ENCODE measurements at regions not wholly inside any gene's neighbourhood (a gene's known extent, or its start where the extent isn't known, plus 50 kb on each side); places are given as distances from the start of the nearest gene placed in this dataset.
A peak's percentile ranks its signal among the peaks of the same experiment; 100 is the strongest.

GRCh38 chr2:62427146-62427545 lies 78.8 kb downstream of the TMEM17 start:
- ChIA-PET POLR2A (no interaction called here), CTCF (no interaction called here)
- ATAC-seq (no peak), DNase-seq (no peak)
- Mint-ChIP-seq H3K36me3 (ENCODE audit: low read depth) (no peaks in the 10 kb centered on the region), H3K27ac (no peak overlapping the region), H3K9me3 (ENCODE audit: insufficient read depth) (no peaks in the 10 kb centered on the region), H3K4me3 (no peak overlapping the region), H3K4me1 (ENCODE audit: low read depth) (no peaks in the 10 kb centered on the region), H3K27me3 (ENCODE audit: low read depth) (peaks cover 2% of the 10 kb centered on the region)

DNA sequence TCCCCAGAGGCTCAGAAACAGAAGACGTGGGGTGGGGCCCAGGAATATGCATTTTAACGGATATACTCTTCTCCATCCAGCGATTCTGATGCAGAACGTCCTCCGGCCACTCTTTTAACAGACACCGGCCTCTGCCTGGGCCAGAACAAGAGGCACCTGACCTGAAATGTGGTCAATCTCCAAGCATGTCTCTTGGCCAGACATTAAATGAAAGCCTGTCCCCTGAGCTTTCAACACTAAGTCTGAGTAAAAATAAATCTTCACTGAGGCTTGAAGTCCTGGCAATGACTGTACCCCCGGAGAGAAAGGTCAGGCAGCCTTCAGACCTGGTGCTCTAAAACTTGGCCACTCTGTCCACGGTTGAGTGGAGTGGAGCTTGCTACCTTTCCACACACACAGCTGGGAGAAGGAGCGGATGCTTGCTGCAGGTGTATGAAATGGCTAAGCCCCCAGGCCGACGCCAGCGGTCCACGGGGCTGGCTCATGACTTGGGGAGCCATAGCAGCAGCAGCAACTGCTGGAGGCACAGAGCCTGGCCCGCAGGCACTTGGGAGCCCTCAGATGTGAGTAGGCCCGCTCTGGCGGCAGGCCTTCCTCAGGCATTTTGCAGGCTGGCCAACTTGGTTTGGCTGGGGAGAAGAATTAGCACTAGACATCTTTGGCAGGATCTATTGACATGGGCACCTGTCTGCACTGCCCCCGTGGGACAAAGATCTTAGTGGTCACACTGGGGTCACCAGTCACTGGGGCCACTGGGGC lies 79.7 kb downstream of the TMEM17 start:
- ATAC-seq (no peak), DNase-seq (no peak)
- ChIA-PET POLR2A (no interaction called here), CTCF (no interaction called here)
- H3K27ac Mint-ChIP-seq: no peak overlapping the region
- no peaks in the 10 kb centered on the region for H3K9me3 Mint-ChIP-seq (ENCODE audit: insufficient read depth)
- no peaks in the 10 kb centered on the region for H3K4me1 Mint-ChIP-seq (ENCODE audit: low read depth)
- no peak overlapping the region for H3K4me3 Mint-ChIP-seq
- H3K36me3 Mint-ChIP-seq (ENCODE audit: low read depth): no peaks in the 10 kb centered on the region
- H3K27me3 Mint-ChIP-seq (ENCODE audit: low read depth): peaks cover 8% of the 10 kb centered on the region

DNA sequence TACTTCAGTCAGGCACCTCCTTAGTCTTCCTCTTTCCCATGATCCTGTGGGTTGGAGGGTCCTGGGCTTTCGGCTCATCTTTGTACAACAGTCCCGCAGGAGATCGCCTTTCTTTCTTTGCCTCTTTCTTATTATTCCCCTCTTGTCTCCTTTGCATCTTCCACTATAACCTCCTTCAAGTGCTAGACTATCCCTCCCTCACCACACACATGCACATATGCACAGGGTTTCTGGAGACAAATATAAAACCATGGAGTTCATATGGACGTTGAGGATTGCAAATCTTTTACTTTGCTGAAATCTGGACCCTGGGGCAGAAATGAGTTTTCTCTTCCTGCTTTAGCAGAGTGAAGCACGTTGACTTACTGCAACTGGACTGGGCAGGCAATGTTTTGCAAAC lies 80.3 kb downstream of the TMEM17 start:
- H3K4me1 Mint-ChIP-seq (ENCODE audit: low read depth): no peaks in the 10 kb centered on the region
- H3K9me3 Mint-ChIP-seq (ENCODE audit: insufficient read depth): no peaks in the 10 kb centered on the region
- ATAC-seq (no peak), DNase-seq (no peak)
- H3K27ac Mint-ChIP-seq: no peak overlapping the region
- CTCF ChIA-PET: no interaction called here
- no peaks in the 10 kb centered on the region for H3K36me3 Mint-ChIP-seq (ENCODE audit: low read depth)
- POLR2A ChIA-PET: no interaction called here
- no peak overlapping the region for H3K4me3 Mint-ChIP-seq
- peaks cover 13% of the 10 kb centered on the region for H3K27me3 Mint-ChIP-seq (ENCODE audit: low read depth)

DNA sequence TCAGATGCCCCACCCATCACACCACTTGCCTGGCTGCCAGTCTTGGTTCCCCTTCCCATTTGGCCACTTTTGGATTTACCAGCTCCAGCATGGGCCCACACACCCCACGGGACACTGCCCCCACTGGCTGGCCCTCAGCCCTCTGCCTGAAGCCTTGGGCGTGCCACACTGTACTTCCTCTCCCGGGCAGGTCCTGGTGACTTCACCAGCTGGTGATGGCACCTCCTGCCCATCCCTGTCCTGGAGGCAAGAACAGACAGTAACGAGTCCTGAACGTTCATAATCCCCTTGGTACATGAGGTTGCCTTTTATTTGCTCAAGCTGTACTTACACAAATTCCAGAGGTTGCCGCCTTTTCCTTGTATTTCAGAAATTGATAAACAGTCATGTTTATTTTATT lies 81.1 kb downstream of the TMEM17 start:
- H3K9me3 Mint-ChIP-seq (ENCODE audit: insufficient read depth): no peaks in the 10 kb centered on the region
- H3K27me3 Mint-ChIP-seq (ENCODE audit: low read depth): peaks cover 19% of the 10 kb centered on the region

GRCh38 chr2:62423883-62424458 lies 82.0 kb downstream of the TMEM17 start:
- CTCF ChIA-PET: interaction anchor here (1.1 kb wide), 1 partner anchor 10 kb away, joined by 3 read pairs; no protein-coding TSS in a partner anchor
- Mint-ChIP-seq H3K27me3 (ENCODE audit: low read depth) (peaks cover 22% of the 10 kb centered on the region), H3K4me3 (no peak overlapping the region), H3K4me1 (ENCODE audit: low read depth) (no peaks in the 10 kb centered on the region), H3K9me3 (ENCODE audit: insufficient read depth) (peaks cover 4% of the 10 kb centered on the region), H3K27ac (no peak overlapping the region), H3K36me3 (ENCODE audit: low read depth) (peaks cover 1% of the 10 kb centered on the region)
- DNase-seq: no peak
- POLR2A ChIA-PET: no interaction called here
- no peak for ATAC-seq

More for the DNA sequence above, 81.1 kb downstream of the TMEM17 start:
- DNase-seq: no peak
- ATAC-seq: no peak
- Mint-ChIP-seq H3K4me3 (no peak overlapping the region), H3K27ac (no peak overlapping the region), H3K36me3 (ENCODE audit: low read depth) (no peaks in the 10 kb centered on the region), H3K4me1 (ENCODE audit: low read depth) (no peaks in the 10 kb centered on the region)
- ChIA-PET POLR2A (no interaction called here), CTCF (no interaction called here)

DNA sequence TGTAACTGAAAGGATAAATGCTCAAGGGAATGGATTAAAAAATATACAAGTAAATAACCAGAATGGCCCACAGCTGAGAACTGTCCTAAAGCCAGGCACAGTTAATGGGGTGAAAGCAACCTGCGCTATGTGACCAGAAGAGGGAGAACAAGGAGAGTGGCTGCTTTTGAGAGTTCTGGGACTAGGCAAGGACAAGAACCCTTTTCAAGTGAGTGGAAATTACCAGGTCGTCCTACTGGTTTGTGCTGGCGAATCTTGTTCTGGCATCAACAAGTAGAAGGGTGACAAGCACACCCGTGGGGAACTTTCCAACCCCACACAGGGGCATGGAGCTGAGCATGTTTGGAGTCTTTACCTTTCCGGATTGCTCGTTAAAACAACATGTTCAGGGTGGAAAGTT lies 82.8 kb downstream of the TMEM17 start:
- Mint-ChIP-seq H3K27me3 (ENCODE audit: low read depth) (peaks cover 23% of the 10 kb centered on the region), H3K4me3 (no peak overlapping the region), H3K9me3 (ENCODE audit: insufficient read depth) (peaks cover 4% of the 10 kb centered on the region), H3K4me1 (ENCODE audit: low read depth) (no peaks in the 10 kb centered on the region), H3K27ac (no peak overlapping the region), H3K36me3 (ENCODE audit: low read depth) (peaks cover 1% of the 10 kb centered on the region)
- CTCF ChIA-PET: no interaction called here
- no peak for DNase-seq
- no peak for ATAC-seq
- POLR2A ChIA-PET: no interaction called here

DNA sequence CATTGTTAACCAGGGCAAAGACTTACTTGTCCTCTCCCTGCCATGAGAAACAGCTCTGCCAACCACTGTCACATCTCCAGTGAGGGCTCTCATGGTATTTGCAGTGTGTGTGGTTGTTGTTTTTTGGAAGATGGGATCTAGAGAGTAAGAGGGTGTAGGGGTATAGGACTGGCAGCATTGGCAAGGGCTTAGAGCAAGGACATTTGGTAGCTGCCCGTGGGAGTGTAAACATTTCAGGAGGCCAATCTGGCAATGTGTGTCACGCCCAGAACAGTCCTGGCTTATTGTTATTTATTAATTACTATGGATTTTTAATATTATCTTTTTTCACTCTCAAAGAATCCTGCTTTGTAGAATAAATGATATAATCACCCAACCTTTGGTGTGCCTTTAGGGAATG lies 90.5 kb downstream of the TMEM17 start:
- H3K9me3 Mint-ChIP-seq (ENCODE audit: insufficient read depth): peaks cover 4% of the 10 kb centered on the region
- peaks cover 1% of the 10 kb centered on the region for H3K36me3 Mint-ChIP-seq (ENCODE audit: low read depth)
- H3K27ac Mint-ChIP-seq: no peak overlapping the region
- no peak for ATAC-seq
- no peak for DNase-seq
- CTCF ChIA-PET: interaction anchor here (1.3 to 2.1 kb wide), 2 partner anchors 218 to 422 kb away, joined by 3 to 7 read pairs; no protein-coding TSS in a partner anchor
- POLR2A ChIA-PET: no interaction called here
- H3K4me3 Mint-ChIP-seq: no peak overlapping the region
- peaks cover 8% of the 10 kb centered on the region for H3K27me3 Mint-ChIP-seq (ENCODE audit: low read depth)
- peaks cover 21% of the 10 kb centered on the region for H3K4me1 Mint-ChIP-seq (ENCODE audit: low read depth)

- Mint-ChIP-seq H3K27ac (no peak overlapping the region), H3K4me1 (ENCODE audit: low read depth) (peaks cover 22% of the 10 kb centered on the region), H3K27me3 (ENCODE audit: low read depth) (peaks cover 4% of the 10 kb centered on the region), H3K9me3 (ENCODE audit: insufficient read depth) (peaks cover 4% of the 10 kb centered on the region), H3K4me3 (peak overlapping the region; percentile 15), H3K36me3 (ENCODE audit: low read depth) (peaks cover 1% of the 10 kb centered on the region)
- ATAC-seq (no peak), DNase-seq (no peak)
- CTCF ChIA-PET: interaction anchor here (1.3 to 2.1 kb wide), 2 partner anchors 218 to 422 kb away, joined by 3 to 7 read pairs; no protein-coding TSS in a partner anchor
- POLR2A ChIA-PET: no interaction called here
Observed at GRCh38 chr2:62415019-62415431, 91.0 kb downstream of the TMEM17 start.

DNA sequence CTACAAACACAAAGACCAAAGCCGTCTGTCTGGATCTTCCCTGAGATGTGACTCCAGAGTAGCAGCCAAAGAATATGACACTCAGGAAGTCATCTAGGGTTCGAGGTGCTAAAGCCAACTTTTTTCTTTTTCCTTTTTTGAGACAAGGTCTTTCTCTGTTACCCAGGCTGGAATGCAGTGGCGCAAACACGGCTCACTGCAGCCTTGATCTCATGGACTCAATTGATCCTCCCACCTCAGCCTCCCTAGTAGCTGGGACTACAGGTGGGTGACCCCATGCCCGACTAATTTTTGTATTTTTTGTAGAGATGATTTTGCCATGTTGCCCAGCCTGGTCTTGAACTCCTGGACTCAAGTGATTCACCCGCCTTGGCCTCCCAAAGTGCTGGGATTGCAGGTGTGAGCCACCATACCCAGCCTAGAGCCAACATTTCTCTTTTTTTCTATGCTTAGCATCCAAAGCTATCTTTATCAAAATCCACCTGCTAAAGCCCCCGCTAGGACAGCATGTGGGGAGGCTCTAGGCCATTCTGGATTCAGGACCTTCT lies 92.8 kb downstream of the TMEM17 start:
- no peaks in the 10 kb centered on the region for H3K27me3 Mint-ChIP-seq (ENCODE audit: low read depth)
- CTCF ChIA-PET: interaction anchor here (1.0 to 2.2 kb wide), 10 partner anchors 9 to 508 kb away, joined by 3 to 10 read pairs (median 3); partner anchors contain the start of gene COMMD1
- no peaks in the 10 kb centered on the region for H3K9me3 Mint-ChIP-seq (ENCODE audit: insufficient read depth)
- DNase-seq (no peak), ATAC-seq (no peak)
- POLR2A ChIA-PET: no interaction called here
- H3K36me3 Mint-ChIP-seq (ENCODE audit: low read depth): no peaks in the 10 kb centered on the region
- H3K4me1 Mint-ChIP-seq (ENCODE audit: low read depth): peaks cover 24% of the 10 kb centered on the region
- no peak overlapping the region for H3K27ac Mint-ChIP-seq
- no peak overlapping the region for H3K4me3 Mint-ChIP-seq

- peaks cover 24% of the 10 kb centered on the region for H3K4me1 Mint-ChIP-seq (ENCODE audit: low read depth)
- no peak for ATAC-seq
- CTCF ChIA-PET: interaction anchor here (1.0 to 4.4 kb wide), 6 partner anchors 212 to 500 kb away, joined by 3 to 32 read pairs (median 8); no protein-coding TSS in a partner anchor
- no peaks in the 10 kb centered on the region for H3K36me3 Mint-ChIP-seq (ENCODE audit: low read depth)
- no peaks in the 10 kb centered on the region for H3K27me3 Mint-ChIP-seq (ENCODE audit: low read depth)
- no peaks in the 10 kb centered on the region for H3K9me3 Mint-ChIP-seq (ENCODE audit: insufficient read depth)
- POLR2A ChIA-PET: interaction anchor here (0.6 kb wide), 1 partner anchor 275 kb away, joined by 3 read pairs; no protein-coding TSS in a partner anchor
- H3K27ac Mint-ChIP-seq: no peak overlapping the region
- H3K4me3 Mint-ChIP-seq: no peak overlapping the region
- no peak for DNase-seq
Observed at GRCh38 chr2:62412347-62412742, 93.7 kb downstream of the TMEM17 start.

GRCh38 chr2:62410926-62411456 lies 95.0 kb downstream of the TMEM17 start:
- POLR2A ChIA-PET: no interaction called here
- H3K36me3 Mint-ChIP-seq (ENCODE audit: low read depth): no peaks in the 10 kb centered on the region
- DNase-seq (no peak), ATAC-seq (no peak)
- H3K9me3 Mint-ChIP-seq (ENCODE audit: insufficient read depth): no peaks in the 10 kb centered on the region
- no peaks in the 10 kb centered on the region for H3K27me3 Mint-ChIP-seq (ENCODE audit: low read depth)
- H3K4me3 Mint-ChIP-seq: no peak overlapping the region
- no peak overlapping the region for H3K27ac Mint-ChIP-seq
- CTCF ChIA-PET: interaction anchor here (0.8 to 4.4 kb wide), 14 partner anchors 89 to 494 kb away, joined by 3 to 32 read pairs (median 4); no protein-coding TSS in a partner anchor
- peaks cover 24% of the 10 kb centered on the region for H3K4me1 Mint-ChIP-seq (ENCODE audit: low read depth)

DNA sequence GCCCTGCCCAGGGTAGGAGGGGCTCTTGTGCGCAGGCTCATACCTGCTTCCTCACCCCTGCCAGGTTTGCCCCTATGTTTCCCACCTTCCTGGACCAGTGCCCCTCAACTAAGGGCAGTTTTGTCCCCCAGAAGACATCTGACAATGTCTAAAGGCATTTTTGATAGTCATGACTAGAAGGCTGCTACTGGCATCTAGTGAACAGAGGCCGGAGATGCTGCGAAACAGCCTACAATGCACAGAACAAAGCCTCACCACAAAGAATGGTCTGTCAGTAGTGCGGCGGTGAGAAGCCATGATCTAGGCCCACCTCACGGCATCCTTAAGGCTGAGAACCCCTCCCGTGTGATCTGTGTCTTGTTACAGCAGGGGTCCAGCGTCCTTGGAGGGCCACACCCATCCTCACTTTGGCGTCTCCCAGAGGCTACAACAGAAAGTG lies 96.0 kb downstream of the TMEM17 start:
- H3K9me3 Mint-ChIP-seq (ENCODE audit: insufficient read depth): no peaks in the 10 kb centered on the region
- no peaks in the 10 kb centered on the region for H3K27me3 Mint-ChIP-seq (ENCODE audit: low read depth)
- CTCF ChIA-PET: interaction anchor here (0.6 to 4.4 kb wide), 15 partner anchors 88 to 493 kb away, joined by 3 to 32 read pairs (median 3); no protein-coding TSS in a partner anchor
- no peak overlapping the region for H3K4me3 Mint-ChIP-seq
- H3K36me3 Mint-ChIP-seq (ENCODE audit: low read depth): no peaks in the 10 kb centered on the region
- ATAC-seq: peak; percentile 38
- peak; percentile 37 for DNase-seq
- POLR2A ChIA-PET: interaction anchor here (1.0 kb wide), 1 partner anchor 211 kb away, joined by 3 read pairs; no protein-coding TSS in a partner anchor
- peaks cover 19% of the 10 kb centered on the region for H3K4me1 Mint-ChIP-seq (ENCODE audit: low read depth)
- H3K27ac Mint-ChIP-seq: peak overlapping the region; percentile 58
